K562 (cell line): ENCODE measurements at regions not wholly inside any gene's neighbourhood (a gene's known extent, or its start where the extent isn't known, plus 50 kb on each side); places are given as distances from the start of the nearest gene placed in this dataset.

ENCODE experiments used
- ATAC-seq: fragments of 200-7000 bp; cut with Tn5 transposase; 3 replicates; pipeline ENCODE4 v1.9.1; 2020; ENCODE audit warnings: moderate library complexity
- BruUV-seq: library from RNA; stranded (reverse); fragments of 400-500 nt; replicated peaks from 2 replicates; lab custom pipeline; 2021; lab: Mats Ljungman, UMichigan
- CTCF ChIA-PET: fragments of 300-600 bp; formaldehyde crosslinking; extraction: SDS; loops from one replicate; lab custom pipeline; 2021; ENCODE audit warnings: low intra/inter-chr PET ratio; lab: Yijun Ruan, JAX
- POLR2A ChIA-PET: fragments of 300-600, 350-650 bp; sonication (Branson Sonifier 250); formaldehyde crosslinking; extraction: SDS; loops from one replicate; lab custom pipeline; 2021; ENCODE audit warnings: antibody characterized with exemption, inconsistent platforms; lab: Yijun Ruan, JAX
- DNase-seq, 4 experiments: peaks; one replicate each; pipeline versions ENCODE4 v3.0.0 to v3.0.0-alpha.2; 2011 to 2018; ENCODE audit warnings: low spot score in 3 of 4, mixed read lengths in 3 of 4; ENCODE audit errors: extremely low read depth in 1 of 4
- FAIRE-seq: peaks from 2 replicates; lab custom pipeline; 2011; peaks lifted over from hg19 to GRCh38; lab: Jason Lieb, UNC
- H2AFZ ChIP-seq: 2 replicates; pipeline ENCODE4 v1.6.0; 2011; ENCODE audit warnings: low read depth, low read length, control low read depth, inconsistent platforms
- H3K27ac ChIP-seq: fragments of 200-600 bp; 3 replicates; pipeline ENCODE4 v1.8.0; 2011; ENCODE audit warnings: low read depth, mild to moderate bottlenecking, control low read depth, inconsistent platforms, low read length, moderate library complexity, mixed read lengths; ENCODE audit errors: extremely low read depth
- H3K27me3 ChIP-seq, 2 experiments: fragments of 300-600 bp in 1 of 2; 2 replicates in 1 of 2; 3 replicates in 1 of 2; pipeline versions ENCODE4 v1.6.0 to v1.8.0; 2011; ENCODE audit warnings: inconsistent platforms in 2 of 2, low read length in 2 of 2, mild to moderate bottlenecking in 1 of 2, mixed read lengths in 1 of 2, moderate library complexity in 1 of 2; ENCODE audit not compliant: control insufficient read depth in 2 of 2, insufficient read depth in 2 of 2
- H3K36me3 ChIP-seq: fragments of 300-600 bp; 3 replicates; pipeline ENCODE4 v1.8.0; 2011; ENCODE audit warnings: mild to moderate bottlenecking, low read length, inconsistent platforms; ENCODE audit not compliant: control insufficient read depth, insufficient read depth
- H3K4me1 ChIP-seq, 2 experiments: fragments of 200-600 bp in 1 of 2; replicated peaks in 1 of 2; 2 replicates in 1 of 2; 3 replicates in 1 of 2; pipeline versions ENCODE4 v1.5.1 to v1.8.0; 2011; ENCODE audit warnings: inconsistent platforms in 2 of 2, low read length in 2 of 2, mild to moderate bottlenecking in 1 of 2, mixed read lengths in 1 of 2, moderate library complexity in 1 of 2; ENCODE audit not compliant: control insufficient read depth in 2 of 2, insufficient read depth in 2 of 2
- H3K4me2 ChIP-seq: 2 replicates; pipeline ENCODE4 v1.6.1; 2011; ENCODE audit warnings: low read length, control low read depth, inconsistent platforms, mixed read lengths; ENCODE audit not compliant: insufficient read depth
- H3K4me3 ChIP-seq: fragments of 200-600 bp; sonication (generic), shearing (Covaris generic); 2 replicates; pipeline ENCODE4 v1.5.1; 2016; ENCODE audit warnings: control low read depth, inconsistent platforms
- H3K79me2 ChIP-seq: fragments of 200-600 bp; 3 replicates; pipeline ENCODE4 v1.8.0; 2011; ENCODE audit warnings: low read length, inconsistent platforms; ENCODE audit not compliant: control insufficient read depth, insufficient read depth
- H3K9ac ChIP-seq, 2 experiments: 2 replicates each; pipeline versions ENCODE4 v1.6.0 to v1.6.1; 2011; ENCODE audit warnings: low read depth in 2 of 2, low read length in 2 of 2, control low read depth in 1 of 2, inconsistent platforms in 1 of 2, mild to moderate bottlenecking in 1 of 2, mixed read lengths in 1 of 2; ENCODE audit not compliant: insufficient read depth in 1 of 2
- H3K9me1 ChIP-seq: one replicate; pipeline ENCODE4 v1.6.0; 2011; ENCODE audit warnings: inconsistent platforms, mild to moderate bottlenecking, low read length, moderate library complexity; ENCODE audit not compliant: control insufficient read depth, insufficient read depth
- H3K9me3 ChIP-seq: replicated peaks from 2 replicates; pipeline ENCODE4 v1.5.1; 2011; ENCODE audit warnings: low read depth, low read length, inconsistent platforms; ENCODE audit not compliant: control insufficient read depth, insufficient read depth
- H4K20me1 ChIP-seq: replicated peaks from 2 replicates; pipeline ENCODE4 v1.6.1; 2011; ENCODE audit warnings: low read length, inconsistent platforms, mixed read lengths; ENCODE audit not compliant: control insufficient read depth, insufficient read depth
- BCL6 ChIP-seq: fragments of 250-450 bp; sonication (Bioruptor Pico); IDR thresholded peaks from 2 replicates; pipeline ENCODE4 v1.4.0; 2020
- BRF1 ChIP-seq: IDR thresholded peaks from 3 replicates; pipeline ENCODE4 v1.6.1; 2011; ENCODE audit warnings: borderline replicate concordance, mild to moderate bottlenecking; ENCODE audit not compliant: insufficient read length; ENCODE audit errors: extremely low read depth
- CEBPG ChIP-seq, 3 experiments: fragments of 200-800 bp in 1 of 3; sonication (Bioruptor generic) in 1 of 3; sonication (generic) in 1 of 3; formaldehyde crosslinking in 1 of 3; IDR thresholded peaks in 2 of 3; conservative IDR thresholded peaks in 1 of 3; 2 replicates each; pipeline versions ENCODE4 v1.6.1 to v1.8.0; 2016 to 2022; ENCODE audit warnings: missing compliant biosample characterization in 2 of 3, missing genetic modification characterization in 2 of 3, mild to moderate bottlenecking in 1 of 3, missing genetic modification reagents in 1 of 3
- CHD7 ChIP-seq: fragments of 200-600 bp; sonication (generic); IDR thresholded peaks from one replicate; pipeline ENCODE4 v1.6.1; 2012; ENCODE audit warnings: mild to moderate bottlenecking, low read depth, low read length, inconsistent platforms
- IRF2 ChIP-seq: sonication (generic); formaldehyde crosslinking; IDR thresholded peaks from 2 replicates; pipeline ENCODE4 v1.8.1; 2022; ENCODE audit warnings: mild to moderate bottlenecking, missing genetic modification reagents
- SETDB1 ChIP-seq: IDR thresholded peaks from one replicate; pipeline ENCODE4 v1.6.1; 2012; ENCODE audit warnings: low read length, control low read depth, inconsistent platforms
- ZBTB26 ChIP-seq: fragments of 450-650 bp; formaldehyde crosslinking; IDR thresholded peaks from 2 replicates; pipeline ENCODE4 v1.4.0; 2022; ENCODE audit warnings: missing genetic modification characterization
- ZFP30 ChIP-seq: fragments of 250-450 bp; sonication (Bioruptor Pico); IDR thresholded peaks from 2 replicates; pipeline ENCODE4 v1.8.0; 2022; ENCODE audit warnings: moderate library complexity, mild to moderate bottlenecking, inconsistent platforms, borderline replicate concordance
- ZNF217 ChIP-seq: sonication (generic); formaldehyde crosslinking; IDR thresholded peaks from 2 replicates; pipeline ENCODE4 v1.8.0; 2022; ENCODE audit warnings: mild to moderate bottlenecking, missing genetic modification reagents
- ZNF239 ChIP-seq: fragments of 250-450 bp; sonication (Bioruptor Pico); IDR thresholded peaks from 2 replicates; pipeline ENCODE4 v1.4.0; 2020; ENCODE audit warnings: mild to moderate bottlenecking
- ZNF431 ChIP-seq: sonication (generic); formaldehyde crosslinking; IDR thresholded peaks from 2 replicates; pipeline ENCODE4 v1.8.0; 2022; ENCODE audit warnings: mild to moderate bottlenecking, missing genetic modification reagents
- ZNF57 ChIP-seq: fragments of 450-650 bp; formaldehyde crosslinking; IDR thresholded peaks from 2 replicates; pipeline ENCODE4 v1.4.0; 2020; ENCODE audit warnings: mild to moderate bottlenecking, moderate library complexity
- WGBS: fragments of 100-300 bp; shearing (Covaris generic); methylation state at CpG from one replicate; pipeline ENCODE4 v1.1.6; 2016; ENCODE audit warnings: low coverage, mixed read lengths; ENCODE audit not compliant: insufficient coverage; ENCODE audit errors: missing lambda C conversion rate; 5-methylcytosine and 5-hydroxymethylcytosine counted together
- in situ Hi-C: fragments of 300-500 bp; cut with MboI; formaldehyde crosslinking; loops from 4 replicates; pipeline ENCODE4 v1.15.0; 2018; ENCODE audit warnings: inconsistent platforms, mixed read lengths
- intact Hi-C: fragments of 100-400 bp; cut with micrococcal nuclease; formaldehyde crosslinking; loops from 2 replicates; pipeline ENCODE4 v1.14.2; 2022

- Histone ChIP-seq H2AFZ (no peak overlapping the region), H3K9ac (no peak overlapping the region), H4K20me1 (no peaks in the 10 kb centered on the region), H3K36me3 (no peaks in the 10 kb centered on the region), H3K9me1 (no peaks in the 10 kb centered on the region), H3K79me2 (no peaks in the 10 kb centered on the region), H3K4me3 (no peak overlapping the region), H3K27ac (no peak overlapping the region), H3K9me3 (no peaks in the 10 kb centered on the region), H3K4me2 (no peak overlapping the region), H3K4me1 (no peaks in the 10 kb centered on the region), H3K27me3 (no peaks in the 10 kb centered on the region; a peak in 1 of 5 replicates)
- ChIA-PET POLR2A (no interaction called here), CTCF (no interaction called here)
- WGBS: 0% methylated on average over 4 of the region's 4 CpGs
- intact Hi-C loops: no loop called here
- in situ Hi-C loops: no loop called here
- ATAC-seq (no peak), DNase-seq (no peak), FAIRE-seq (no peak)
- BruUV-seq: no TSS peak
- no peak for TF ChIP-seq ZNF217 (CRISPR knock-in tag)
- TF ChIP-seq ZBTB26 (CRISPR knock-in tag): no peak
- no peak for TF ChIP-seq ZNF239
- no peak for TF ChIP-seq IRF2 (CRISPR knock-in tag)
- no peak for TF ChIP-seq BCL6 (CRISPR knock-in tag)
- no peak for TF ChIP-seq SETDB1
- no peak for TF ChIP-seq ZFP30 (CRISPR knock-in tag)
- TF ChIP-seq ZNF57 (CRISPR knock-in tag): no peak
- no peak for TF ChIP-seq CHD7
- TF ChIP-seq CEBPG (CRISPR knock-in tag; IDR thresholded peaks at IDR 0.05): no peak
- no peak for TF ChIP-seq CEBPG (tag; conservative IDR thresholded peaks at IDR 0.05 in 1 of 2, IDR thresholded peaks at IDR 0.05 in 1 of 2)
- TF ChIP-seq BRF1: no peak
- TF ChIP-seq ZNF431 (CRISPR knock-in tag): no peak
Observed at GRCh38 chr4:58313444-58313843, 1203.3 kb upstream of the IGFBP7 start.
